K562 (cell line): ENCODE measurements at regions not wholly inside any gene's neighbourhood (a gene's known extent, or its start where the extent isn't known, plus 50 kb on each side); places are given as distances from the start of the nearest gene placed in this dataset.

Experiments
- ATF2 ChIP-seq: sonication (generic); formaldehyde crosslinking; IDR thresholded peaks from 2 replicates; pipeline ENCODE4 v1.8.1; 2022; ENCODE audit warnings: missing genetic modification reagents
- BMI1 ChIP-seq: fragments of 150-350 bp; IDR thresholded peaks from 2 replicates; pipeline ENCODE4 v1.6.1; 2014; ENCODE audit warnings: low read length
- CREB1 ChIP-seq, 2 experiments: sonication (generic) in 1 of 2; formaldehyde crosslinking in 1 of 2; IDR thresholded peaks; 2 replicates each; pipeline versions ENCODE4 v1.6.1 to v1.8.0; 2012 to 2022; ENCODE audit warnings: inconsistent platforms in 1 of 2, mild to moderate bottlenecking in 1 of 2, missing genetic modification reagents in 1 of 2, moderate library complexity in 1 of 2
- CREBBP ChIP-seq: IDR thresholded peaks from one replicate; pipeline ENCODE4 v1.6.1; 2012; ENCODE audit warnings: low read depth, mild to moderate bottlenecking, control low read depth, inconsistent platforms, low read length
- E2F8 ChIP-seq: fragments of 450-650 bp; IDR thresholded peaks from 2 replicates; pipeline ENCODE4 v1.7.1; 2018; ENCODE audit warnings: mild to moderate bottlenecking, low read depth; ENCODE audit not compliant: partially characterized antibody
- ETS2 ChIP-seq: IDR thresholded peaks from 2 replicates; pipeline ENCODE4 v1.6.1; 2016; ENCODE audit warnings: borderline replicate concordance, missing genetic modification characterization, mild to moderate bottlenecking, moderate library complexity, missing compliant biosample characterization; ENCODE audit not compliant: poor library complexity, severe bottlenecking
- HES1 ChIP-seq: fragments of 450-650 bp; IDR thresholded peaks from 2 replicates; pipeline ENCODE4 v1.6.1; 2016; ENCODE audit warnings: low read depth, mild to moderate bottlenecking, moderate library complexity
- HMG20A ChIP-seq: fragments of 450-650 bp; formaldehyde crosslinking; conservative IDR thresholded peaks from 2 replicates; pipeline ENCODE4 v1.4.0; 2020; ENCODE audit warnings: mild to moderate bottlenecking, mixed read lengths
- KLF1 ChIP-seq: fragments of 450-650 bp; IDR thresholded peaks from 2 replicates; pipeline ENCODE4 v1.6.1; 2016; ENCODE audit warnings: missing genetic modification characterization, missing compliant biosample characterization
- L3MBTL2 ChIP-seq: fragments of 450-650 bp; IDR thresholded peaks from 2 replicates; pipeline ENCODE4 v1.6.1; 2016; ENCODE audit warnings: mild to moderate bottlenecking, moderate library complexity
- MCM3 ChIP-seq: fragments of 450-650 bp; IDR thresholded peaks from 2 replicates; pipeline ENCODE4 v1.6.1; 2016
- NCOA2 ChIP-seq, 2 experiments: fragments of 450-650 bp; IDR thresholded peaks; 2 replicates each; pipeline ENCODE4 v1.6.1; 2018; ENCODE audit warnings: mild to moderate bottlenecking in 2 of 2, moderate library complexity in 1 of 2; ENCODE audit not compliant: partially characterized antibody in 2 of 2
- PCBP1 ChIP-seq: fragments of 200-400 bp; formaldehyde crosslinking; IDR thresholded peaks from 2 replicates; pipeline ENCODE4 v1.6.1; 2018; ENCODE audit warnings: mild to moderate bottlenecking, low read depth, low read length; ENCODE audit not compliant: poor library complexity, severe bottlenecking
- SMAD2 ChIP-seq: fragments of 150-350 bp; IDR thresholded peaks from 2 replicates; pipeline ENCODE4 v1.6.1; 2014; ENCODE audit warnings: low read depth, mild to moderate bottlenecking, low read length
- SP2 ChIP-seq: IDR thresholded peaks from 2 replicates; pipeline ENCODE4 v1.6.1; 2011; ENCODE audit warnings: mild to moderate bottlenecking, low read depth, low read length, moderate library complexity; ENCODE audit not compliant: poor library complexity, severe bottlenecking; ENCODE audit errors: extremely low read depth
- TCF3 ChIP-seq: sonication (generic); formaldehyde crosslinking; IDR thresholded peaks from 2 replicates; pipeline ENCODE4 v1.4.0; 2020; ENCODE audit warnings: mild to moderate bottlenecking, missing genetic modification reagents
- ZC3H8 ChIP-seq: fragments of 450-650 bp; IDR thresholded peaks from 2 replicates; pipeline ENCODE4 v1.6.1; 2017
- ZKSCAN1 ChIP-seq: fragments of 150-350 bp; IDR thresholded peaks from 2 replicates; pipeline ENCODE4 v1.6.1; 2016; ENCODE audit warnings: low read depth, low read length
- ZNF121 ChIP-seq: sonication (generic); formaldehyde crosslinking; conservative IDR thresholded peaks from 2 replicates; pipeline ENCODE4 v1.8.0; 2022; ENCODE audit warnings: missing genetic modification reagents
- ZNF143 ChIP-seq: sonication (generic); formaldehyde crosslinking; IDR thresholded peaks from 2 replicates; pipeline ENCODE4 v1.9.0; 2022; ENCODE audit warnings: mild to moderate bottlenecking, missing genetic modification reagents
- ZNF274 ChIP-seq: IDR thresholded peaks from 2 replicates; pipeline ENCODE4 v1.6.1; 2011; ENCODE audit warnings: low read depth, mild to moderate bottlenecking, low read length, moderate library complexity, borderline replicate concordance
- ZNF408 ChIP-seq: fragments of 250-450 bp; sonication (Bioruptor Pico); IDR thresholded peaks from 2 replicates; pipeline ENCODE4 v1.4.0; 2020; ENCODE audit warnings: low read depth, mild to moderate bottlenecking, moderate library complexity
- ZNF79 ChIP-seq: fragments of 250-450 bp; sonication (Bioruptor Pico); IDR thresholded peaks from 2 replicates; pipeline ENCODE4 v1.4.0; 2020; ENCODE audit warnings: low read depth, mild to moderate bottlenecking, moderate library complexity
- ZNF830 ChIP-seq: fragments of 250-450 bp; sonication (Bioruptor Pico); IDR thresholded peaks from 2 replicates; pipeline ENCODE4 v1.5.0; 2021; ENCODE audit warnings: mild to moderate bottlenecking

GRCh38 chr6:90458353-90459224 lies 128.3 kb downstream of the MAP3K7 start (continued):
- TF ChIP-seq HMG20A = no peak
- no peak for TF ChIP-seq BMI1
- 0 out of 2 replicates have a peak, but pooled peaks have one; percentile 23 for TF ChIP-seq HES1
- TF ChIP-seq ZNF408 (CRISPR knock-in tag) = no peak
- no peak for TF ChIP-seq TCF3
- no peak for TF ChIP-seq ATF2 (CRISPR knock-in tag)
- TF ChIP-seq ZNF830 (CRISPR knock-in tag) = no peak
- no peak for TF ChIP-seq PCBP1
- no peak for TF ChIP-seq SP2
- peak; percentile 81 for TF ChIP-seq CREB1 (IDR thresholded peaks at IDR 0.05)
- peak; percentile 52; the same call in 1 of the 2 replicates for TF ChIP-seq CREB1 (CRISPR knock-in tag; IDR thresholded peaks at IDR 0.05)
- no peak for TF ChIP-seq E2F8
- TF ChIP-seq SMAD2 = no peak
- TF ChIP-seq ZC3H8 = no peak
- TF ChIP-seq ZNF79 (CRISPR knock-in tag) = no peak
- no peak for TF ChIP-seq CREBBP
- TF ChIP-seq L3MBTL2 = peak; percentile 68
- no peak for TF ChIP-seq ZNF274
- peak; percentile 62; the same call in 1 of the 2 replicates for TF ChIP-seq ZNF143 (CRISPR knock-in tag)
- TF ChIP-seq KLF1 (tag) = no peak
- peak; percentile 54 to 86 for TF ChIP-seq NCOA2 (IDR thresholded peaks at IDR 0.05; ENCODE audit: partially characterized antibody in 2 of 2)
- no peak for TF ChIP-seq ZNF121
- no peak for TF ChIP-seq ETS2 (tag)
- no peak for TF ChIP-seq MCM3
- TF ChIP-seq ZKSCAN1 = 0 out of 2 replicates have a peak, but pooled peaks have one; percentile 23
